Posterior vena cava (tissue), 2 donors: ENCODE measurements at regions not wholly inside any gene's neighbourhood (a gene's known extent, or its start where the extent isn't known, plus 50 kb on each side); places are given as distances from the start of the nearest gene placed in this dataset.

ENCODE experiments used
- DNase-seq: peaks from one replicate; pipeline ENCODE4 v3.0.0-alpha.2; 2020; ENCODE audit warnings: low spot score
- intact Hi-C, 2 donors: fragments of 100-400 bp; cut with DNase I; formaldehyde crosslinking; loops; one replicate each; pipeline versions ENCODE4 v1.14.1 to v1.14.2; 2022 to 2023
- donor health status: DM: yes; HTN: yes; CAD: no.
- donor health status: DM: yes; HTN: yes; CAD: no.

DNA sequence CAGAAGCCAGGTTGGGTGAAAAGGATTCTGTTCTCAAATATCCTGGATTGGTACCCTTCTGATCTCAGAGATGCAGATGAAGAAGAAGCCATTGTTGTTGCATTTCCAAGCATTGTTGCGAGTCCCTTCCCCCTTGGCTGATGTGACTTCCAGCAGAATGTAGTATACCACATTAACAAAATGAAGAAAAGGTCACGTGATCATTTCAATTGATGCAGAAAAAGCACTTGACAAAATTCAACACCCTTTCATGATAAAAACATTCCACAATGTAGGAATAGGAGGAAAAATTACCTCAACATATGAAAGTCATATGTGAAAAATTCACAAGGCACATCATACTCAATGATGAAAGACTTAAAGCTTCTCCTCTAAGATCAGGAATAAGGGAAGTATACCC is 181.9 kb upstream of the PFN2 start:
- intact Hi-C loops, result no loop called here
- no peak for DNase-seq

DNA sequence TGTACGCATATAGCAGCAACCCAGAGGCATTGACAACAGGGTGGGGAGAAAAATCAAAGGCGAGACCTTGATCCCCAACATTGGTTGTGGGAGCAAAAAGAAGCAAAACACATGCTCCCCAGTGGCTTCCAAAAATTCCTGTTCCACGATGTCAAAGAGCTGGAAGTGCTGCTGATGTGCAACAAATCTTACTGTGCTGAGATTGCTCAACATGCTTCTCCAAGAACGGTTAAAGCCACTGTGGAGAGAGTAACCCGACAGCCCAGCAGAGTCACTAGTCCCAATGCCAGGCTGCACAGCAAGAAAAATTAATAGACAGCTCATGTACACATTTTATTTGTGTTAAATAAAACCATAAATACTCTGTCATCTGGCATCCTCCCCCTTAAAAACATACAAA is 179.9 kb upstream of the PFN2 start:
- no peak for DNase-seq
- intact Hi-C loops, result no loop called here

DNA sequence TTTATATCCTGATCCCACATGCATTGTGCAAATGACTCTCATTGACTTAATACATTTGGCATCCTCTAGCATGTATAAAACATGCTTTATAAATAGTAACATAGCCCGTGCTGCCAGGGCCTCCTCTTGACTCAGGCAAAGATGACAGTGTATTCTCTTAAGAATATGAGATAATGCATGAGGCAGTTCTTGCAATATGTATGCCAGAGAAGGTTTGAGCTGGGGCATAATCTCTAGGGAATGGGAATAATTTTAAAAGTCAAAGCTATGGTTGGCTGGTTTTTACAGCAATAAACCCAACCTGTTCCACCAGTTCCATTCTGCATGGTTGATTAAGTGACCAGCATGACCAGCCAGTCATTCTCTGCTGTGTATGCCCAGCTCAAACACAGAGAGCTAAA is 179.0 kb upstream of the PFN2 start:
- intact Hi-C loops, result no loop called here
- DNase-seq, result no peak

DNA sequence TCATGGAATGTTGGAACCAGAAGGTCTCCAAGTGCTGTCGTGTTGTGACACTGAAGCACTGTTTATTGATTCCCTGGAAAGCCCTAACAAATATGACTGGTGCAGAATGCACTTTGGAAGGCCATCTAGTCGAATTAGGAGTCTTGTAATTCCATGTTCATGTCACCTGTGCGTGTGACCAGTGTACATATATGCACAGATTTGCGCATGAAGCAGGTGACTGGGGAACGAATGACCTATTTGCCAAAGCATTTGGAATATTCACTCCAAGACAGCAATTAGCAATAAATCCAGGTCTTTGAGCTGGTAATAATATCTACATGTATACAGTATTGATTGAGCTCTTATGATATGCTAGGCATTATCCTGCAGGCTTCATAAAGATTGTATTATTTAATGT is 177.5 kb upstream of the PFN2 start:
- intact Hi-C loops, result no loop called here
- no peak for DNase-seq

DNA sequence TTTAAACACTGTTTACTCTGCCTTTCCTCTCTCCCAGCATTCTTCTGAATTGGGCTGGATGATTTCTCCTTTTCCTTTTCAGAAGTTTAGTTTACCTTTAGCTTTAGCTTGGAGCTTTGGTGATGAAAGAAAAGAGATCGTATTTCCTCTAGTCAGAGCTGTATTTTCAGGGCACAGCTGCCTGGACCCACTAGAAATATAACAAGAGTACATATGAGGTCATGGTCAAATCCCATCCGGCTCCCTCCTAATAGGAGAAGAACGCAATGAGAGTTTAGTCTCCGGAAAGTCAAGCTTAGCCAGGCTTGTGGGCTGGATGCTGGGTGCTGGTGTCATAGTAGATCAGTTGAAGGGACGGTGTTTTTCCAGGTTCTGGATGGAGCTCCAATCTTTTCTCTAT is 177.1 kb upstream of the PFN2 start:
- DNase-seq, result no peak
- intact Hi-C loops, result no loop called here

DNA sequence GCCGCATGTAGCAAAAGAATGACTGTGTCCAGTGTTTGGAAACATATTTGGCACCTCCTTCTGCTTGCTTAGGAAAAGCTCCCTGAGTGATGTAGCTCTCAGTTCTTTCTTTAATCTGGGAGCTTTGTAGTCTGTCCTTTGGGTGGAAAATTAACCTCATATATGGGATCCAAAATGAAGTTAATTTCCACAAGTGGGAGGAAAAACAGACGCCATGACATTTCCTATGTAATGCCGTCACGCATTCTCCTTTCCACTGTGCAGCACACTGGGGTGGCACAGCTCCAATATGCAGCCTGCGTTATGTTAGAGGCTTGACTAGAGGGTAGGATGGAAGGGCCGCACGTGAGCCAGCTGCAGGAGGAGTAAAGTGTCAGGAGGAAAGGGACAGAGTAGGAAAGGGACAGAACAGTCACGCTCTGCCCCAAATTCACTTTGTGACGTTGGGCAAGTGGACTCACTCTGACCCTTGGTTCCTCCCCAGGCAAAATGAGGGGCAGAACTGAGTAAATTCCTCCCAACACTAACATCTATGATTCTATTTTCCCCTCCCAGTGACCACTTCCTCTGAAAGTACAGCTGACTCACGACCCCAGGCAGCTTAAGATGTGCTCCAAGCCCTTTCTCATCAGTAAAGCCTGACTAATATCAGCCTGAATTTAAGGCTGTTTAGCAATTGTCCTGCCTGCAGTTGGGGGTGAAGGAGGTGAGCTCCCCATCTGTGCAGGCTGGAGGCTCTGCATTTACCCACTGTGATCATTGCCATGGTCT is 176.5 kb upstream of the PFN2 start:
- intact Hi-C loops, result no loop called here
- DNase-seq, result no peak

DNA sequence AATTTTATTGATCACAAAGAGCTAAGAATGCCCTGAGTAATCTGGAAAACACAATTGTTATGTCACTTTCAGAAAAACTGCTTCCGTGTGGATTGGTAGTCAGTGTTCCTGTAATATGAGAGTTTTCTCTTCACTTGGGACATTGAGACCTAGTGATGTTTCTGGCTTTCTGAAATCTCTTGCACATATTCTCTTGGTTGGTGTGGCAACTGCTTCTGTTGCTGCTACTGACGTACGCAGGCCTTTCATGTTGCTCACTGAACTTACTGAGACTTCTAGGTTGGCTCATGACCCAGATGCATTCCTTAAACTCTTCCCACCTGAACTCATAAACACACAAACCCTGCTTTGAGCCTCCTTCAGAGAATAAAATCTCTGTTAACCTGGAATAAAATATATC is 175.0 kb upstream of the PFN2 start:
- no peak for DNase-seq
- intact Hi-C loops, result no loop called here

DNA sequence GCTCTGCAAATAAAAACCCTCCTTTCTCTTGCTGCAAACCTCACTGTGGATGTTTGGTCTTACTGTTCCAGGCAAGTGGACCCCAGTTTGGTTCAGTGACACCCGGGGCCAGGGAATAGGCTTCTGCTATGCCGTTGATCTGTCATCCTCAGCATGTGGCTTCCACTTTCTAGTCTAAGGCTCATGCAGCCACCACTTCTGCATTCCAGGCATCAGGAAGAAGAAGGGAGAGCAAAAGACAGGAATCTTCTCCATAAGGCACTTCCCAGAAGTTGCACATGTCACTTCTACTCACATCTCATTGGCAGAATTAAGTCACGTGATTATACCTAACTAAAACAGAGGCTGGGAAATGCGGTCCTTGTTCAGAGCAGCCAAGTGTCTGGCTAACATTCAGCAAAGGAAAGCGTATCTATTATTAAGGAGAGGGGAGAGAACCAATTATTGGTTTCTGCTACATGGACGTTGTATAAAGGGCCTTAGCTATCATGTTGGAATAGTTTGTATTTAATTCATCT is 173.6 kb upstream of the PFN2 start:
- intact Hi-C loops, result no loop called here
- no peak for DNase-seq

DNA sequence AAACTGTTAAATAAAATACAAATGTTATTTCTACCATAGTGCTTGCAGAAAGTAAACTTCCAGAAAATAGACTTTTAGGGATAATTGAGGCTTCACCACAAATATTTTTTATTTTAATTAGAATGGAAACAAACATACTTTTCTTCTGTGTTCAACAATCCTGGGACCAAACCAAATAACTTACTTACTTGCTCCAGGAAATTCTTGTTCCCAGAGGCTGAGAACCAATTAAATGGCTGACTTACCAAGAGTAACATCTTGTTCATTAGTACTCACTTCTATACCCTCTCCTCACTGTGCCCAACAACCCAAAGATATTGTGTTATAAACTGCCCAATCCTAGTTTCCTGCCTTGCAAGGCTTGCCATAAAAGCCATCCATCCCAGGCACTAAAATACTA is 172.2 kb upstream of the PFN2 start:
- intact Hi-C loops, result no loop called here
- no peak for DNase-seq

DNA sequence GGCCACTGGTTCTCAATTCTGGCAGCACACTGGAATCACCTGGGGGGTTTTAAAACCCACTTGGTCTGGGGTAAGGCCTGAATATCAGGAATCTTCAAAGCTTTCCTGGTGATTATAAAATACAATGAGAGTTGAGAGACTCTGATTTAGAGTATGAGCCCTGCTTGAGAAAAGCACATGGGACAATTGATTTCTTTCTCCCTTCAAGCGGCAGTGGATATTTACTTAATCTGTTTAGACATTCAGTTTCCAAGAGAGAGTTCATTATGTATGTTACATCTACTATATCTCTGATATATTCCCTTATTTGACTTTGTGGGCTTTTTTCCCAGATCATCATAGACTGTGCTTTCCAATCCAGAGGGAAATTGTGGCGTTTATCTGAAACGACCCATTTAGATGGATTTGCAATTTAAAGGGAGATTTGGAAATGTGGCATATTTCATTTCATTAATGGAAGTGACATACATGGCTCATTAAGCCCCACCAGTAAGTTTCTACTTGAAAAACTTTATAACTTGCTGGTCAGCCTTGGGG is 171.2 kb upstream of the PFN2 start:
- intact Hi-C loops, result no loop called here

DNA sequence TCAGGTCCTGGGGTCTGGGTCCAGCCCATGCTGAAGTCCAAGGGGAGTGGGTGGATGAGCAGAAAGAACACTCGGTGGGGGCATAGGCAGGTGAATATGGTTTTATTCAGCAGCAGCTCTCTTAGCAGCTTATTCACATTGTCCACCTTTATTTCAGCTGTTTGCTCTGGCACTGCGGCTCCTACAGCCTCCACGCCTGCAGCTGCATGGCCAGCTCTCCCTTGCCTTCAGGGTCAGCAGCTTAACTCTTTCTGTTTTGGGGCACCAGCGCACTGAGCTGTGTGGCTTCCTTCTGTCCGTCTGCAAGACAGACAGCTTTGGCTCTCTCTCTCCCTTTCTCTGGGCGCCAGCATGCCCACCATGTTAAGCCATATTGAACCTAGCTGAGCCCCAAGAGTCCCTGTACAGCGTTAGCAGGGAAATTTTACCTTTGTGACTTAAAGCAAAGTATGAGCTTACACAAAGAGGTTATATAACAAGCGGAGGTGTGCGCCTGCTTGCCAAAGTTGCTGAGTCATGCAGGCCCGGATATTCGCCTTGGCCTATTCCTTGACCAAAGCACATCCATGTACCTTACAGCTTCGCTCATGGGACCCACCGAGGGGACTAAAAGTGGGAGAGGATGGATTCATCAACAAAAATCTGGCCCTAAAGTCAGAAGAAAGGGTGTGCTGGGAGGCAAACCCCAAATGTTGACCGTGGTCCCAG is 170.1 kb upstream of the PFN2 start:
- intact Hi-C loops, result no loop called here

More for the DNA sequence above, 171.2 kb upstream of the PFN2 start:
- DNase-seq, result no peak

DNA sequence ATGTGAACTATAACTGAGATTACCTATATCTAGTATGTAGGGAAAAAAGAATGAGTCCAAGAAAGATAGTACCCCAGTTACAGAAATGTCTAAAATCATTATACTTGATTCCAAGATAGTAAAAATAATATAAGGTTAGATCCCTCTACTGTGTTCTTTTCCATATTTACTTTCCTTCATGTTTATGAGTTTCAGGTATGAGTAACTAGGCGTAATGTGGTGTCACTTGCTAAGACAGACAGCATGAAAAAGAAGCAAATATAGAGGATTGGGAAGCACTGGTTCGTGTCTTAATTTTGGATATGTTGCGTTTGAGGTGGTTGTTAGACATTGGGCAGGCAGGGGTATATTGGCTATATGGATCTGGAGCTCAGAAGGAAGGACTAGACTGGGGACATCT is 168.1 kb upstream of the PFN2 start:
- intact Hi-C loops, result no loop called here
- no peak for DNase-seq

More for the DNA sequence above, 170.1 kb upstream of the PFN2 start:
- DNase-seq, result no peak

DNA sequence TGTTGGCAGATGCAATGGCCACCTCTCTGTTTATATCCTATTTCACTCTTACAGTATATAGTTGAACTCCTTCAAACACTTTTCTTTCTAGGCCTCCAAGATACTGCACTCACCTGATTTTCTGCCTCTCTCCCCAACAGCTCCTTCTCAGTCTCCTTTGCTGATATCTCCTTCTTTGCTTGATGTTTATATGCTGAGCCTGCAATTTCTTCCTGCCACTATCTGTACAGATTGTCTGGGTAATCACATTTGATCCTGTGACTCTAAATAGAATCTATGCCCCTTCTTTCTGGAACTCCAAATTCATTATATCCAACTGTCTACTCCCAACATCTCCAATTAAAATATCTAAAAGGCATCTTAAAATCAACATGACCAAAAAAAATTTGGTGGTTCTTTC is 165.5 kb upstream of the PFN2 start:
- DNase-seq, result no peak
- intact Hi-C loops, result no loop called here

DNA sequence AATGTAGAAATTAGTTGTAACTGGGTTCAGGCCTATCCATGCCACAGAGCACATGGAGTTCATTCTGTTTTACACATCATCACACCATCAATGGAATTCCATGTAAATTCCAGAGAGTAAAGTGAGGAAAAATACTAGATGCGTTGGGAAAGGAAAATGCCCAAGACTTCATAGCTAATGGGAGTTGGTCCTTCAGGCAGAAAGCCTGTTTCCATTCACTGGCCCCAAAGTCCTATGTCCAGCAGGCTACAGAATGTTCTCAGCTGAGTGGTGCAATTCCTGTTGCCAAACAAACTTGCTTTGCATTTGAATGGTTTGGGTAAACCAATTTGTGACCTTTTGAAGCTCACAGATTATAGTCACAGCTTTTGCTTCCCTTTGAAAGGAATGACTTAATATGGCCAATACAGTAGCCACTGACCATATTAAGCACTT is 164.6 kb upstream of the PFN2 start:
- no peak for DNase-seq
- intact Hi-C loops, result no loop called here

DNA sequence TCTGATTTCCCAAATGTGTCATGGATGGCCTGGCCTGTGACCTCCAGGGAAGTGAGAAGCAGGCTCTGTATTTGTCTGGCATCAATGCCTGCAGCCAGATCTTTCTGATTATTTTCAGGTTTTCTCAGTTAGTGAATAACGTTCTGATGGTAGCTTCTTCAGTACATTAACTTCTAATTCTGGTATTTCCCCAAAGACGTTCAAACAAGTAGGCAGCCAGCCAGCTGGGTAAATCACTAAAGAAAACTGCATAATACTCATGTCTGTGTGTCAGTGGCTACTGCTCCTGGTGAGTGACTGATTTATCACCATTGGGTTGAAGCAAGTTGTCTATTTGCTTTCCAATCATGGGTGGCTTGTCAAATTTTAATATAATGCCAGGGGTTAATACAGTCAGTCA is 162.6 kb upstream of the PFN2 start:
- no peak for DNase-seq

DNA sequence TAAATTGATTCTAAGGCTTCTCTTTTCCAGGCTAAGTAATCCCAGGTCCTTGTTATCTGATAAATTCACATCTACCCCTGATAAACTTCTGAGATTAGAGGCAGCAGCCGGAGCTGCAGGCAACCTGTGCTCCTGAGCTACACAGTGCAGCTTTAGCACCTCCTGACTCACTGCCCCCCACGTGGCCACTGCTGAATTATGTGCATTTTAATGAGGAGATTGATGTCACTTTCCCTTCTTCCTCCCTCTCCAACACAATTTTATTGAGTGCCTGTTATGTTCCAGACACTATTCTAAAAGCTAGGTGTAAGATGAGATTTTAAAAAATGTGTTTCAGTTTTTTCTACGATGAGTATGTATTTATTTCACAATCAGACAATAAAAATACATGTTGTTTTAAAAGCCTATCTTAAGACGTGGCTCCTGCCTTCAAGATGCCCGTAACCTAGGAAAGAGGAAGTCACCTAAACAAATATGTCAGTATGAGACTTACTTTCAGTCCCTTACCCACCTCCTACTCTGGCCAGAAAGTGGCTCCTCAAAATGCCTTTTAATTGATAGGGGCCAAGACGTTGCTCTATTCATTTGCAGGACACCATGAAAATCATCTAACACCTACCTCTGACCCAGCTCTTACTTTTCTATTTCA is 161.5 kb upstream of the PFN2 start:
- intact Hi-C loops, result no loop called here
- no peak for DNase-seq

More for the DNA sequence above, 162.6 kb upstream of the PFN2 start:
- intact Hi-C loops, result no loop called here

DNA sequence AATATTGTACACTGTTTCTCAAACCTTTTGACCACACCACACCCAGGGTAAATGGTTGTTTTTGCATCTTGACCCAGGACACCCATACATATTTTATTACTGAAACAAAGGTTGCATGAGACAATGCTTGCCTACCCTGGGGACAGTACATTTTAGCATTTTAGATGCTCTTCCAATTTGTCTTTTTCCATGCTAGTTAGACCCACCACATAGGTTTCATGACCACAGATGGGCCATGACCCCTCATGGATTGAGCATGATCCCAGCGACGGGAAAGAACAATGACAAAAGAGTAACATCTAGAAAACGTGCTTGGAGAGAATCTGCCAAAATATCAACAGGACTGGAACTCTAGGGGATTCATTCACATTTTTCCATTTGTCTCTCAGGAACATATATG is 161.0 kb upstream of the PFN2 start:
- intact Hi-C loops, result no loop called here

DNA sequence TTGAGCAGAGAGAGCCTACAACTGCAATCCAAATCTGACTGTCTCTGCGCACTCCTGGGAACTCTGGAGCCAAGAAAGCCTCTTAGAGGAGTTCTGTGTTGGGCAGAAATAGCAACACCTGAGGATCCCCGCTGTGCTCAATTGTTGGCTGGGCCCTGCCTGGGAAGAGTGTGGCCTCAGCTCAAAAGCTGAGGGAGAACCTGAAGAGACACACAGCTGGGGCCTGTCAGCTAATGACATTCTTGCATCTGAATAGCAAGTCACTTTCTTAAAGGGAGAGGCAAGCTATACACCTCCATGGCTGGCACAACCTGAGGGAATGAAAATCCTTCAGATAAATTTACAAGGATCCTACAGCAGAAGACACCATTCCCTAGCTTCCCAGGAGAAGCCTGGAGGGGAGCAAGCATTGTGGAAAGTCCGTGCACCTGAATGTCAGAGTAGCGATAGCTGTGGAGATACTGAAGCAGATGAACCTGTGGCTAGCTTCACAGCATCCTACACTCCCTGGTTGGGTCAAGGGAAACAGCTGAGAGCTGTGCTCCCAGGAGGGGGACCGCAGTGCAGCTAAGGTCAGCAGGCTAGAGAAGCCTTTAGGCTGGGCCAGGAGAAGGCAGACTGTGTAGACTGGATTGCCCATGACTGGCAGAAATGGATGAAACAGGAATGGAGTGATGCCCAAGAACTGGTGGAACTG is 159.9 kb upstream of the PFN2 start:
- intact Hi-C loops, result no loop called here
- no peak for DNase-seq

More for the DNA sequence above, 161.0 kb upstream of the PFN2 start:
- DNase-seq, result no peak

DNA sequence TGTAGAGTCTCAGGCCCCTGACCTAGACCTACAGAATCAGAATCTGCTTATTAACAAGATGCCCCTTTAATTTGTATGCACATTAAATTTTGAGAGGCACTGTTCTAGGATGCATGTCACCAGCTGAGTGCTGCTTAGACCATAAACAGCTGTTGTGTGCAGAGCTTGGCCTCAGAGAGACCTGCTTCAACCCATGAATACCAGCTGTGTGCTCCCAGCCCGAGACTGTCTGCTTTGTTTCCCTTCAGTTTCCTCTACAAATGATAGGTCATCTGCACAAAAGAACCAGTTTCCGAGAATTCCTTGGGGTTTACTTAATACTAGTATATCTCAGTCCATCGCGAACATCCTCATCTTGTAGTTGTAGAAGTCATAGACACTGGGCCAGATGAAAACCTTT is 158.5 kb upstream of the PFN2 start:
- intact Hi-C loops, result no loop called here
- DNase-seq, result no peak

DNA sequence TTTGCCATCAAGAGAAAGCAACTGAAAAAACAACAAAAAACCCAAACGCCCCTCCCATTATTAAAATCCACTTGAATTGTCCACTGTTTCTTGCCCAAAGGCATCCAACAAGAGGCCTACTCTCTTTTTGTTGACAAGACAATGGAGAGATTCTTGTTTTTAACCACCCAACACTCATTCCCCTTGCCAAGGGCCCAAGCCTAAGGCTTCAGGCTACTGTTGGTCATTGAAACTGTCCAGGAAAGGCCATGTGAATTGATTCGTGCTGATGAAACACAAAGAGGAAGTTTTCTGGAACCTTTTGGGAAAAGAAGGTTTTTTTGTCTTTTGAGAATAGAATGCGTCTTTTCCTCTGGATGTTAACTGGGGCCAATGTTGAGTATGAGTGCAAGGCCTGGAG is 157.4 kb upstream of the PFN2 start:
- DNase-seq, result no peak
- intact Hi-C loops, result no loop called here
